Osteocyte (in vitro differentiated cells): ENCODE measurements at regions not wholly inside any gene's neighbourhood (a gene's known extent, or its start where the extent isn't known, plus 50 kb on each side); places are given as distances from the start of the nearest gene placed in this dataset.

Source experiments
- DNase-seq: peaks from one replicate; pipeline ENCODE4 v3.0.0; 2021; ENCODE audit warnings: mixed read lengths; ENCODE audit not compliant: unreplicated experiment; ENCODE audit errors: extremely low spot score
- H3K27ac Mint-ChIP-seq: one replicate; pipeline ENCODE4 v1.8.0; 2021; ENCODE audit warnings: mild to moderate bottlenecking, mixed read lengths; ENCODE audit not compliant: unreplicated experiment
- H3K27me3 Mint-ChIP-seq: one replicate; pipeline ENCODE4 v1.8.0; 2021; ENCODE audit warnings: mixed read lengths; ENCODE audit not compliant: unreplicated experiment
- H3K36me3 Mint-ChIP-seq: one replicate; pipeline ENCODE4 v1.8.0; 2021; ENCODE audit warnings: mixed read lengths; ENCODE audit not compliant: unreplicated experiment
- H3K4me1 Mint-ChIP-seq: one replicate; pipeline ENCODE4 v1.8.0; 2021; ENCODE audit warnings: mixed read lengths; ENCODE audit not compliant: unreplicated experiment
- H3K4me3 Mint-ChIP-seq: one replicate; pipeline ENCODE4 v1.8.0; 2021; ENCODE audit warnings: mild to moderate bottlenecking, moderate library complexity, mixed read lengths; ENCODE audit not compliant: unreplicated experiment
- H3K9me3 Mint-ChIP-seq: one replicate; pipeline ENCODE4 v1.8.0; 2021; ENCODE audit warnings: mixed read lengths; ENCODE audit not compliant: unreplicated experiment
- TF ChIP-seq, protein P1 (sequence below): fragments of 200-600 bp; sonication (generic); IDR thresholded peaks from 2 replicates; pipeline ENCODE4 v1.5.0; 2021; ENCODE audit warnings: antibody characterized with exemption, mild to moderate bottlenecking, moderate library complexity

DNA sequence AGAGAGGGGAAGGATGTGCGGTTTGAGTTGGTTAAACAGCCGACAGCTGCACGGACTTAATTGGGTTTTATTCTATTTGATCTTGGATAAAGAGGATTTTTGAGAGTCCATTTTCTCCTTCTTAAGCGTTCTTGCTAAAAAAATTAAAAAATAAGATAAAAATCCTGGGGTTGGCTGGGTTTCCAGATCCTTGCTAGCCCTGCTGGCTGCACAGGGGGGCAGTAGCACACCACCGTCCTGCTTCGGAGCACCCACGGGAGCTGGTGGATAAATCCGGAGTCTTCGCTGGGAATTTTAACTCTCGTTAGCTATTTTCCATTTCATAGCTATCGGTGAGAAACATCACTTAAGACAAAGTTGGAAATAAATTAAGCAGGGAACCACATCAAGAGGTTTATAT is 792.0 kb downstream of the TYW1 start:
- no peak overlapping the region for H3K4me3 Mint-ChIP-seq
- no peak overlapping the region for H3K27ac Mint-ChIP-seq
- no peak for DNase-seq
- H3K27me3 Mint-ChIP-seq: no peaks in the 10 kb centered on the region
- H3K9me3 Mint-ChIP-seq: peaks cover 42% of the 10 kb centered on the region
- H3K36me3 Mint-ChIP-seq: no peaks in the 10 kb centered on the region
- TF ChIP-seq, protein P1, sequence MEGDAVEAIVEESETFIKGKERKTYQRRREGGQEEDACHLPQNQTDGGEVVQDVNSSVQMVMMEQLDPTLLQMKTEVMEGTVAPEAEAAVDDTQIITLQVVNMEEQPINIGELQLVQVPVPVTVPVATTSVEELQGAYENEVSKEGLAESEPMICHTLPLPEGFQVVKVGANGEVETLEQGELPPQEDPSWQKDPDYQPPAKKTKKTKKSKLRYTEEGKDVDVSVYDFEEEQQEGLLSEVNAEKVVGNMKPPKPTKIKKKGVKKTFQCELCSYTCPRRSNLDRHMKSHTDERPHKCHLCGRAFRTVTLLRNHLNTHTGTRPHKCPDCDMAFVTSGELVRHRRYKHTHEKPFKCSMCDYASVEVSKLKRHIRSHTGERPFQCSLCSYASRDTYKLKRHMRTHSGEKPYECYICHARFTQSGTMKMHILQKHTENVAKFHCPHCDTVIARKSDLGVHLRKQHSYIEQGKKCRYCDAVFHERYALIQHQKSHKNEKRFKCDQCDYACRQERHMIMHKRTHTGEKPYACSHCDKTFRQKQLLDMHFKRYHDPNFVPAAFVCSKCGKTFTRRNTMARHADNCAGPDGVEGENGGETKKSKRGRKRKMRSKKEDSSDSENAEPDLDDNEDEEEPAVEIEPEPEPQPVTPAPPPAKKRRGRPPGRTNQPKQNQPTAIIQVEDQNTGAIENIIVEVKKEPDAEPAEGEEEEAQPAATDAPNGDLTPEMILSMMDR: peak; percentile 25
- H3K4me1 Mint-ChIP-seq: no peaks in the 10 kb centered on the region

DNA sequence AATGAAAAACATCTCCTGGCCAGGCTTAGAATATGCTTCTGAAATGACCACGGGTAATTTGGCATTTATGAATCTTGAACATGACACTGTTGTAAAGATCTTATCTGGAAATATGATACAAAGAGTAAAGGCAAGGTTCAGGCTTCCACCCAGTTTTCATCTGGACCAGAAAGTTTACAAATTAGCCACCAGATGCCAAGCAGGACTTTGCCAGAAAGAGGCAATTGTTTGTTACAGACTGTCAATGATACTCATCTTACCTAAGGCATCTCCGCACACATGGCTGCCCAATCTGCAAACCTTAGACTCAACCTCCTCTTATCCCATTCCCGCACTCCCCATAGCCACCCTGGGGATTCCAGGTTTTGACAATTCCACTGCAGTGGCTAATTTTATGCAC is 795.3 kb downstream of the TYW1 start:
- DNase-seq: no peak
- TF ChIP-seq, protein P1: no peak
- no peaks in the 10 kb centered on the region for H3K27me3 Mint-ChIP-seq
- H3K4me1 Mint-ChIP-seq: no peaks in the 10 kb centered on the region
- H3K9me3 Mint-ChIP-seq: peaks cover 38% of the 10 kb centered on the region
- no peak overlapping the region for H3K27ac Mint-ChIP-seq
- no peaks in the 10 kb centered on the region for H3K36me3 Mint-ChIP-seq
- no peak overlapping the region for H3K4me3 Mint-ChIP-seq

DNA sequence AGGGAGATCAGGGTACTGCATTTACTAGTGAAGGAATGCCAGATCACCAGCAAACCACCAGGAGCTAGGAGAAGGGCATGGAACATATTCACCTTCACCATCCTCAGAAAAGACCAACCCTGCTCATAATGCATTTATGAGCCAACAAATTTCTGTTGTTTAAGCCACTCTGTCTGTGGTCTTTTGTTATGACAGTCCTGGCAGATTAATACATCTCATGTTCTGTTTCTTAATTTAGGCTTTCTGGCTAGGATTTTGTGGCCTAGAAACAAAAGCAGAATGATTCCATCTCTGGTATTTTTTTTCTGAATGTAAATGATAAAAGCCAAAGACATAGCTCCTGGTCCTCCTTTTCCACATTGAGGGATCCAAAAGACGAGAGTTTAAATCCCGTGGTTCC is 797.9 kb downstream of the TYW1 start:
- Mint-ChIP-seq H3K36me3 (no peaks in the 10 kb centered on the region), H3K27ac (no peak overlapping the region), H3K27me3 (no peaks in the 10 kb centered on the region), H3K9me3 (peaks cover 40% of the 10 kb centered on the region), H3K4me3 (no peak overlapping the region), H3K4me1 (no peaks in the 10 kb centered on the region)
- DNase-seq: no peak
- TF ChIP-seq, protein P1: no peak

DNA sequence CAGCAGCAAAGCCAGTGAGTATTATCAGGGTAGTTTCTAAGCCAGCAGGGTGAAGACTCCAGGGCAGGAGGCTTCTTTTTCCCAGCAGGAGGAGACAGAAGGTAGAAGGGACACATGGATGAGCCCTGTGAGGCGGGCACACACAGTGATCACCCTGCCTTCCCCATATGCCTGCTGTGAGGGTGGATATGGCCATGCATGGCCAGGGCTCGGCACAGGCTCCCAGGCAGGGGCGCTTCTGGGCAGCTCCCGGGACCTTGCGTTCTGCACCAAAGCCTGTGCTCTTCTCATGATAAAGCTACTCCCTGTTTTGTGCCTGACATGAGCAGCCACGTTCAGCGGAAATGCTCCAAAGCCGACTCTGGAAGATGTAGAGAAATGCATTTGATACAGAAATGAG is 807.2 kb downstream of the TYW1 start:
- Mint-ChIP-seq H3K4me1 (no peaks in the 10 kb centered on the region), H3K27me3 (no peaks in the 10 kb centered on the region), H3K36me3 (no peaks in the 10 kb centered on the region), H3K27ac (no peak overlapping the region), H3K9me3 (peaks cover 35% of the 10 kb centered on the region), H3K4me3 (no peak overlapping the region)
- no peak for DNase-seq
- TF ChIP-seq, protein P1: no peak

DNA sequence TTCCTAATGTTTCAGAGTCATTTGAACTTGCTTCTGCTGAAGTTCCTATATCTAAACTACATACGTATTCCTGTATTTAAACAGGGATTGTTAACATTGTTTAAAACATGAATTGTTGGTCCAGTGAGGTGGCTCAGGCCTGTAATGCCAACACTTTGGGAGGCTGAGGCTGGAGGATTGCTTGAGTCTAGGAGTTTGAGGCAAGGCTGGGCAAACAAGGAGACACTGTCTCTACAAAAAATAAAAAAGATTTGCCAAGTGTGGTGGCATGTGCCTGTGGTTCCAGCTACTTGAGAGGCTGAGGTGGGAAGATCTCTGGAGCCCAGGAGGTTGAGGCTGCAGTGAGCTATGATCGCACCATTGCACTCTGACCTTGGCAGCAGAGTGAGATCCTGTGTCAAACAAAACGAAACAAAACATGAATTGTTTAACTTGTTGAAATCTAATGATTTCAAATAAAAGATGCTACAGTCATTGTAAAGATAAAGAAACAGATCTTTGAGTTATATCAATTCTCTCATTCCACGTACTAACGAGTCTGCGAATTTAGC is 809.4 kb downstream of the TYW1 start:
- H3K36me3 Mint-ChIP-seq: no peaks in the 10 kb centered on the region
- no peak overlapping the region for H3K4me3 Mint-ChIP-seq
- no peak overlapping the region for H3K27ac Mint-ChIP-seq
- DNase-seq: no peak
- no peaks in the 10 kb centered on the region for H3K27me3 Mint-ChIP-seq
- TF ChIP-seq, protein P1: no peak
- H3K9me3 Mint-ChIP-seq: peaks cover 28% of the 10 kb centered on the region
- no peaks in the 10 kb centered on the region for H3K4me1 Mint-ChIP-seq
